ENCODE measurements at regions not wholly inside any gene's neighbourhood (a gene's known extent, or its start where the extent isn't known, plus 50 kb on each side); places are given as distances from the start of the nearest gene placed in this dataset.

DNA sequence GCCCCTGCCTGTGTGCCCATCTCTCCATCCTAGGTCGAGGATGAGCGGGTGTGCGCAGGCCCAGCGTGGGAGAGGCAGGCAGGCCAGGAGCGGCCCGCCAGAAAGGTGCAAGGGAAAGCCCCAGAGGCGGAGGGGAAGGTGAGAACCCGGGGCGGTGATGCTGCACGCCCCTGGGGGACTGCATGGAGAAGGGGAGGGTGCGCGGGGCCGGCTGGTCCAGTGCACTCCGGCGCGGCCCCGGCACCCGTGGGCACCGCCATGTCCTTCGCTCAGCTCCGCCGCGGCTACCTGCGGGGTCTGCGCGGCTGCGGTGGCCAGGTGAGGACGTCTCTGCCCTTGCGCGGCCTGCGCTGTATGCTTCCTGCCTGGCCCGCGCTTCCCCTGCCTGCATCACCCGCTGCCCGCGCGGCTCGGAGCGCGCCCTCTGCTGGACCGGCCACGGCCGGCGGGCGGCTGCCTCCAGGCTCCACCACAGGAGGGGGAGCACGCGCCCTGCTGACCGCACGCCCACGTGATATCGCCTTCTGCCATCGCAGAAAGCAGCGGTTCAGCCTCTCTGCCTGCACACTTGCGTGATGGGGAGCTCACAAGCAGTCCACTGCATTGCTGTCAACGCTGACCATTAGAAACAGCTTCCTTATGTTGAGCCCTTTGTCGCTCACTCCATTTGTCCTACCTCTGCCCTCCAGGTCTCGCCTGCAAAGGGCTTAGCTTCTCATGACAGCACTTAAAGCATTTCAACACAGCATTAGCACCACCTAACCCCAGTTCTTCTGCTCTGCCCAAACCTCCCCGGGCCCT, 73.9 kb downstream of the CXCL12 start:
- peaks cover 4% of the 10 kb centered on the region; the same call in 1 of the 2 replicates for H3K4me1 ChIP-seq (ENCODE audit: insufficient read depth, low read length)
- H3K36me3 ChIP-seq (ENCODE audit: insufficient read depth, low read length), result no peaks in the 10 kb centered on the region
- no peaks in the 10 kb centered on the region for H3K9me3 ChIP-seq (ENCODE audit: control insufficient read depth, insufficient read depth, low read length)
- peak overlapping the region; percentile 41; the same call in 1 of the 2 replicates for H3K9ac ChIP-seq (ENCODE audit: low read depth, low read length)

DNA sequence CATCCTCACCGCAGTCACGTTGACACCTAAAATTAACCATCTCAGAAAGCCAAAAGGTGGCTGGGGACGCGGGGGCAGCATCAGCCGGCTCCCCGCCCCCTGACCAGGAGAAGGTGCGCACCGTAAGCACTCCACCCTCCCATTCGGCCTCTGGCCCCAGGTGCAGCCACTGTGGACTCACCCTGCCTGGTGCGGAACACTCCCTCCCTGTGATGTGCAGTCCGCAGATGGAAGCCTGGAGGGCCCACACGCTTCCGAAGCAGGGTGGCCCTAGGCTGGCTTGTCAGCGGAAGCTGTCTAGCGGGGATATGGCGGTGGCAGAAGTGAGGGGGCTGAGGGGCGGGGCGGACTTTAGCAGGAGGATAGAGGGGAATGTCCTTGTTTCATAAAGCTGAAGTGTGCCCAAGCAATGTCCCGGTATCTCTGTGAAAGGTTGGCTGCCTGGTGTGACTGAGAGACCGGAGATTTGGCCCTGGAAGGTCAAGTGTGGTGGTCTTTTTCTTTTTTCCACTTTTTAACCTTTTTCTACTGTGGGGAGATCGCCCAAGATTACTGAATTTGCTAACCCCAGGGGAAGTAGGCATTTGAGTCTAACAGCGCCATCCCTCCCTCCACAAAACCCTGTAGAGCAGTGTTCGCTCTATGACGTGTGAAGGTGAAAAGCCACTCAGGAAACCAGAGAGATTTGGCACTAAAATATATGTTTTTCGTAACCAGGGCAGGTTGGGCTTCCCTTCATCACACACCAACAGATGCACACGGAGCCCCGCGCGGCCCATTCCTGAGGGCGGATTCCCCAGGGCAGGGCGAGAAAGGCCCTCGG, 74.7 kb downstream of the CXCL12 start:
- H3K36me3 ChIP-seq (ENCODE audit: insufficient read depth, low read length), result no peaks in the 10 kb centered on the region
- H3K4me1 ChIP-seq (ENCODE audit: insufficient read depth, low read length), result peaks cover 4% of the 10 kb centered on the region; the same call in 1 of the 2 replicates
- no peaks in the 10 kb centered on the region for H3K9me3 ChIP-seq (ENCODE audit: control insufficient read depth, insufficient read depth, low read length)
- peak overlapping the region; percentile 41; the same call in 1 of the 2 replicates for H3K9ac ChIP-seq (ENCODE audit: low read depth, low read length)

DNA sequence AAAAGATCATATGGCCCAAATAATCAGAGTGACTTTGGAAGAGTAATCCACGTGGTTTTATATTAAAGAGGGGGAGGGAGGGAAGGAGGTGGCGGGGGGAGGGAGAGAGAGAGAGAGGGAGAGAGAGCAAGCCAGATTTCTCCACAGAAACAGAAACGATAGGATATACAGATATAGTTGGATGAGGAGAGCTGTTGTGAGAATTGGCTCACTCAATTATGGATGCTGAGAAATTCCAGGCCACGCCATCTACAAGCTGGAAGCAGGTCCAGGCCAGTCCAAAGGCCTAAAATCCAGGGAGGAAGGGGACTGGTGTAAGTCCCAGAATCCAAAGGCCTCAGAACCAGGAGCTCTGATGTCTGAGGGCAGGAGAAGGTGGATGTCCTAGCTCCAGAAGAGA, 75.5 kb downstream of the CXCL12 start:
- Histone ChIP-seq H3K36me3 (ENCODE audit: insufficient read depth, low read length) (no peaks in the 10 kb centered on the region), H3K9ac (ENCODE audit: low read depth, low read length) (no peak overlapping the region), H3K9me3 (ENCODE audit: control insufficient read depth, insufficient read depth, low read length) (no peaks in the 10 kb centered on the region; the same call in 1 of the 2 replicates), H3K4me1 (ENCODE audit: insufficient read depth, low read length) (peaks cover 4% of the 10 kb centered on the region; the same call in 1 of the 2 replicates)

DNA sequence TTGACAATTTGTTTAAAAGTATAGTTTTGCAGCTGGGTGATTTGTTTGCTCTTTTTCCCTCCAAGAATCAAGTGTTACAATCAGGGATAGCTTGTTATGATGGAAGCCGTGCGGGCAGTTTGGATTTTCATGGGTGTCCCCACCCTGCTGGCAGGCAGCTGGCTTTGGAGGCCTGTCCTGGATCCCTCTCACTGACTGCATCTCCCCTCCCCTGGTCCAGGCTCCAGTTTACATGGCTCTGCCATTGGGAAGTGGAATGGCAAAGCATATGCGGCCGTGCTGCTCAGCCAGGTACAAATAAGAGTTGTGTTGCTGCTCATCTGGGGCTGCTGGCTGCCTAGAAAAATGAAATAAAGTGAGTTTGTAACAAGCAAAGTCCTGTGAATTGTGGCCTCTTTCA, 76.0 kb downstream of the CXCL12 start:
- peaks cover 4% of the 10 kb centered on the region; the same call in 1 of the 2 replicates for H3K4me1 ChIP-seq (ENCODE audit: insufficient read depth, low read length)
- no peak overlapping the region for H3K9ac ChIP-seq (ENCODE audit: low read depth, low read length)
- H3K36me3 ChIP-seq (ENCODE audit: insufficient read depth, low read length), result no peaks in the 10 kb centered on the region
- peaks cover 3% of the 10 kb centered on the region for H3K9me3 ChIP-seq (ENCODE audit: control insufficient read depth, insufficient read depth, low read length)

DNA sequence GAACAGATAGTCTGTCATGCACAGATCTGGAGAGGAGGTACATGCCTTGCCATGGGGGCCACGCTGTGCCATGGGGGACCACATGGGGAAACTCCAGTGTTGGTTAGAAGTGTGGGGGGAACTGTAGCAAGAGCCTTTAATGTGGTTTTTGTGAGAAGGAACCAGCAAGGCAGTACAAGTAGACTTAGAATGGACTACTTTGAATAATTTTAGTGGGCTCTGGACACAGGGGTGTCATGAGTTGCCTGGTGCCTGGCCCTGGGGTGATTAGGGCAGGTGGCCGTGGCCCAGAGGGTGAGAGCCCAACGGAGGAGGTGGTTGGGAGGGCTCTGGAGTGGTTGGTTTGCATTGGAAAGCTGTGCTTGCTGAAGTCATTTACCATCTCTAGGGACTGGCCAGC, 77.2 kb downstream of the CXCL12 start:
- no peak overlapping the region for H3K9ac ChIP-seq (ENCODE audit: low read depth, low read length)
- H3K4me1 ChIP-seq (ENCODE audit: insufficient read depth, low read length), result peaks cover 4% of the 10 kb centered on the region; the same call in 1 of the 2 replicates
- no peaks in the 10 kb centered on the region for H3K36me3 ChIP-seq (ENCODE audit: insufficient read depth, low read length)
- peaks cover 5% of the 10 kb centered on the region for H3K9me3 ChIP-seq (ENCODE audit: control insufficient read depth, insufficient read depth, low read length)

DNA sequence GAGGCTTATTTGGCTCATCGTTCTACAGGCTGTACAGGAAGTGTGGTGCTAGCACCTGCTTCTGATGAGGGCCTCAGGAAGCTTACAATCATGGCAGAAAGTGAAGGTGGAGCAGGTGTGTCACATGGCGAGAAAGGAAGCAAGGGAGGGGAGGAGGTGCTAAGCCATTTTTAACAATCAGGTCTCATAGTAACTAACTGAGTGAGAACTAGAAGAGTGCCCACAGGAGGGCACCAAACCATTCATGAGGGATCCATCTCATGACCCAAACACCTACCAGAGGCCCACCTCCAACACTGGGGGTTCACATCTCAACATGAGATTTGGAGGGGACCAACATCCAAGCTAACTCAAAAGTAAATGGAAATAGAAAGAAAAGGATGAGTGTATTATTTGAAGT, 78.1 kb downstream of the CXCL12 start:
- H3K9ac ChIP-seq (ENCODE audit: low read depth, low read length), result no peak overlapping the region
- peaks cover 5% of the 10 kb centered on the region for H3K9me3 ChIP-seq (ENCODE audit: control insufficient read depth, insufficient read depth, low read length)
- H3K4me1 ChIP-seq (ENCODE audit: insufficient read depth, low read length), result peaks cover 4% of the 10 kb centered on the region; the same call in 1 of the 2 replicates
- no peaks in the 10 kb centered on the region for H3K36me3 ChIP-seq (ENCODE audit: insufficient read depth, low read length)

DNA sequence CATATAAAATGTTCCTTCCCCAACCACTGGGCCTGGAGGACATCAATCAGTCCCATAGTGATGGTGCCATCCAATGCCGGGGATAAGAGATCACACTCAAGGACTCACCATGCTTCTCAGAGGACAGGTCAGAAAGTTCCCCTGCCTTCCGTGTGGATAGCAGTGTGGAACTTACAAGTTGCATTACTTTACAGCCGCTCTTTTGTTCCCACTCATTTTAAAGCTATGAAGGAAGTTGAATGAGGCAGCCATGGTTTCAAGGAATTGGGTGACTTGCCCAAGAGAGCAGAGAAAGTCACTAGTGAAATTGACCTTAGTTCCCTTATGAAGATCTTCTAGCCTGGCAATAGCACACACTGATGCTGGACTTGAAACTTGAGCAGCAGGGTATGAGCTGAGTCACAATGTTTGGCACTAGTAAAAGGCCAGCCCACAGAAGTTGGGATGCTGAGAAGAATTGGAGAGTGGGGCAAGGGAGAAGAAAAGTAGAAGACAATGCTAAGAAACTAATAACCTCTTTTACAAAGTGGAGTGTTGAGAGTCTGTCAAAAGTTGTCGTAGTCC, 78.7 kb downstream of the CXCL12 start:
- Histone ChIP-seq H3K4me1 (ENCODE audit: insufficient read depth, low read length) (peaks cover 4% of the 10 kb centered on the region; the same call in 1 of the 2 replicates), H3K9ac (ENCODE audit: low read depth, low read length) (no peak overlapping the region)

DNA sequence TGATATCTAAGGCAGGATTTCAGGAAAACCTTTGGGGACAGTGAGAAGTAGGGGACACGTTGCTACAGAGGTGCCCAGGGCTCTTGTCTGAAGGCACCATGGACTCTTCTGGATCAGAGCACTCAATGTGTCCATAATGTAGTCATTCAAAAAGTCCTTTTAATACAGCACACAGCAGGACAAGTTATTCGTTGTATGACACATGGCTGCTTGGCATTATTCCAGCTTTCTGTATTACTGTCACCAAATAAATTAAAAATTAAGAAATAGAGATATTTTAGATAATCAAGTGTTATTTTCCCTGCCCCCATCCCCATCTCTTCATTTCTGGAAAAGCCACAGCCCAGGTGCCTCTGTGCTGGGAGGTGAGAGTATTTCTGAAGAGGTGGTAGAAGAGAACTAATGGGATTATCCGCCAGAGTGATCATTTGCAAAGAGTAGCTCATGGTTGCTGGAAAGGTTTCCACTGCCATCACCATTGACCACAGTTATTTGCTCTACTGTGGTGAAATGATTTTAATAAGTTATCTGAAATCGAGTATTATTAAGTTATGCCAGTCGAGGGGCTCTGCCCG, 83.0 kb downstream of the CXCL12 start:
- peaks cover 5% of the 10 kb centered on the region for H3K9me3 ChIP-seq (ENCODE audit: control insufficient read depth, insufficient read depth, low read length)
- H3K36me3 ChIP-seq (ENCODE audit: insufficient read depth, low read length), result no peaks in the 10 kb centered on the region
- peaks cover 16% of the 10 kb centered on the region; the same call in 1 of the 2 replicates for H3K4me1 ChIP-seq (ENCODE audit: insufficient read depth, low read length)
- no peak overlapping the region for H3K9ac ChIP-seq (ENCODE audit: low read depth, low read length)

More for the DNA sequence above, 78.7 kb downstream of the CXCL12 start:
- Histone ChIP-seq H3K9me3 (ENCODE audit: control insufficient read depth, insufficient read depth, low read length) (peaks cover 5% of the 10 kb centered on the region), H3K36me3 (ENCODE audit: insufficient read depth, low read length) (no peaks in the 10 kb centered on the region)

DNA sequence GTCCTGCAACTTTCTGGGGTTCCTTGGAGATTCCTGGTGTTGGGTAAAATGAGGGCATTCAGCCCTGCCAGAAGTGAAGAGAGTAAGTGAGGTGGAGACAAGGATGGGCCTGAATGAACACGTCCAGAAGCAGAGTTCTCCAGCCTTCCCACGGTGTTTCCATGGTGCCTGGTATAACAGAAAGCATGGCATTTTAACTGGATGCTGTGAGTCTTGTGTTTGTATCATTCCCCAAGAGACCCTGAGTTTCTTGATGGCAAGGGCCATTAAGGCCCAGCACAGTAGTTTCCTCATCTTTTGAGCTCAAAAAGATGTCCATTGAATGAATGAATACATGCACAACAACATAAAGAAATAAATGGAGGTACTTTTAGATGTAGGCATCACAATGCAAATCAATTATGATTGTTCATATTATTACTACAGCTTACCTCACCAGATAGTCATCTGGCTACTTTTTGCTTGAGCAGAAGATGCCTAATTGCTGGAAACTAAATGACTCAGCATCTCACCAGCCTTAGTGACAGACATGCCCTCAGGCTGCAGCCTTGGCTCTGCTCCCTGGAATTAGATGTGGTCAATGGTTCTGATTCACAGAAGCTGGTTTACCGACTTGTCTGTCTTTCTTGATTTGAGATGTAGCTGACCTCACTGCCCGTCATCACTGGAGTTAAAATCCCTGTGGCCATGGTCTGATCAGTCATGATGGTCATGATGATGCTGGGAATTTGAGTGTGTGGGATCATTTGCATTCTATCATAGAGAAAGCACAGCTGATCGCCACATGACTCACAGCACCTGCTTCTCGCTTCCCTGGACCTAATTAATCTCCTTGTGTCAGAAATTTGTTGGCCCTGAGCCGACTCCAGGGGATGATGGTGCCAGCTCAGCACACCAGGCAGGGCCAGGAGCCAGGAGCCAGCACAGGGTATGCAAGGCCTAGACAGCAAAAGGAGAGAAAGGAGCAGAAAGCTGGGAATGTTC, 83.9 kb downstream of the CXCL12 start:
- Histone ChIP-seq H3K9ac (ENCODE audit: low read depth, low read length) (no peak overlapping the region), H3K36me3 (ENCODE audit: insufficient read depth, low read length) (no peaks in the 10 kb centered on the region), H3K4me1 (ENCODE audit: insufficient read depth, low read length) (peaks cover 17% of the 10 kb centered on the region; the same call in 1 of the 2 replicates), H3K9me3 (ENCODE audit: control insufficient read depth, insufficient read depth, low read length) (peaks cover 5% of the 10 kb centered on the region)

DNA sequence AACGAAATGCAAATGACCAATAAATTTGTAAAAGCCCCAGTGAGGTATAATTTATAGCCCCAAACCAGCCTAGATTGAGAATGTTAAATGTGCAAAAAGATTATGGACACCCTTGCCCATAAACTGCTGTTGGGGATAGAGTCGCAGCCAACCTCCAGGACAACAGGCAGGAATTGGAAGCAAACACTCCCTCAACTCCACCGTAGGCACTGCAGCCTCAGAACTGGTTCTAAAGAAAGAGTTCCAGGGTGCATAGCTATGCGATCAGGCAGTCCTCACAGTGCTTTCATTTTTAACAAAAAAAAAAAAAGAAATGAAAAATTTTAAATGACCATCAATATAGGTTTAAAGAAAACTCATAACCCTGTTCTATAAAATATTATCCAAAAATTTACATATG, 86.2 kb downstream of the CXCL12 start:
- H3K9ac ChIP-seq (ENCODE audit: low read depth, low read length), result no peak overlapping the region
- no peaks in the 10 kb centered on the region for H3K36me3 ChIP-seq (ENCODE audit: insufficient read depth, low read length)
- H3K9me3 ChIP-seq (ENCODE audit: control insufficient read depth, insufficient read depth, low read length), result no peaks in the 10 kb centered on the region
- peaks cover 17% of the 10 kb centered on the region; the same call in 1 of the 2 replicates for H3K4me1 ChIP-seq (ENCODE audit: insufficient read depth, low read length)

DNA sequence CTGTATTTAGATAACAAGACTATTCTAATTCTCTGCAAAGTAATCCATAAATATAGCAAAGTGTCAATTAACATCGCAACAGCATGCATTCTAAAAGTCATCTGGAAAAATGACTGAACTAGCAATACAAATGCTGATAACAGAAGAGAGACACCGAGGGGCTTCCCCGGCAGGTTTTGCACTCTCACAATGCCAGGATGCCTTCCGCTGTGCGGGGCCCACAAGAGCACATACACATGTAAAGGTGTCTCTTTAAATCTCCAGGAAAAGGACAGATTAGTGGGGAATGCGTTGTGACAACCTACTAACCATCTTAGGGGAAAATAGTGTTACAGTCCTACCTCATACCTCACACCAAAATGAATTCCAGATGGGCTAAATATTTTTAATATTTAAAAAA, 86.9 kb downstream of the CXCL12 start:
- H3K4me1 ChIP-seq (ENCODE audit: insufficient read depth, low read length), result peaks cover 17% of the 10 kb centered on the region; the same call in 1 of the 2 replicates

DNA sequence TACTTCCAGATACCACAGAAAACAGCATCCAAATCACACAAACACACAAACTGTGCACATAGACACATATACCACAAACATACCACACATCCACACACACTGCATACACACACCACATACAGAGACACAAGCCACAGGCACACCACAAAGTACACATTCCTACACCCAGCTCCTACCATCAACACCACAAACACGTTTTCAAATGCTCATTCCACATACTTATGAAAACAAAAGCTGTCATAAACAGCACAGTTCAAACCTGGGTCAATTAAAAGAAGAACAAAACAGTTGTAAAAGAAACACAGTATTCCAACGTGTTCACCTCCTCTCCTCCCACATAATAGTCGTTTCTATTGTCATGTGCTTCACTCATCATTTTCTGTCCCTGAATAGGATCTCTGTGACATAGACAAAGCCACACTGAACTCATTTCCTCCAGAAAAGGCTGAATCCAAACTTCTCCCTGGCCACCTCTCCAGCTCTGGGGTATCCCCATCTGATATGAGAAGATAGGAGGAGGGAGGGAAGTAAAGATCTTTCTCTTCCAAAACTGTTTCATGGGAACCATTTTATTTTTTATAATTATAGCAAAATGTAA, 89.2 kb downstream of the CXCL12 start:
- Histone ChIP-seq H3K36me3 (ENCODE audit: insufficient read depth, low read length) (no peaks in the 10 kb centered on the region), H3K9ac (ENCODE audit: low read depth, low read length) (no peak overlapping the region), H3K9me3 (ENCODE audit: control insufficient read depth, insufficient read depth, low read length) (no peaks in the 10 kb centered on the region), H3K4me1 (ENCODE audit: insufficient read depth, low read length) (peaks cover 17% of the 10 kb centered on the region; the same call in 1 of the 2 replicates)

More for the DNA sequence above, 86.9 kb downstream of the CXCL12 start:
- no peak overlapping the region for H3K9ac ChIP-seq (ENCODE audit: low read depth, low read length)
- H3K9me3 ChIP-seq (ENCODE audit: control insufficient read depth, insufficient read depth, low read length), result no peaks in the 10 kb centered on the region
- no peaks in the 10 kb centered on the region for H3K36me3 ChIP-seq (ENCODE audit: insufficient read depth, low read length)

Measured in ES-I3 (cell line).